Mammary epithelial cell (primary cell): ENCODE measurements at regions not wholly inside any gene's neighbourhood (a gene's known extent, or its start where the extent isn't known, plus 50 kb on each side); places are given as distances from the start of the nearest gene placed in this dataset.

Experiments
- EZH2 ChIP-seq: IDR thresholded peaks from 2 replicates; pipeline ENCODE4 v1.6.1; 2012; ENCODE audit warnings: low read length, inconsistent platforms, borderline replicate concordance
- TF ChIP-seq, protein P1 (sequence below), 2 donors: IDR thresholded peaks in 1 of 2; conservative IDR thresholded peaks in 1 of 2; 2 replicates each; pipeline ENCODE4 v1.5.1; 2011 to 2012; ENCODE audit warnings: inconsistent platforms in 2 of 2, low read length in 2 of 2, mild to moderate bottlenecking in 2 of 2, control low read depth in 1 of 2, low read depth in 1 of 2; ENCODE audit not compliant: insufficient read depth in 1 of 2; ENCODE audit errors: extremely low read depth in 1 of 2

DNA sequence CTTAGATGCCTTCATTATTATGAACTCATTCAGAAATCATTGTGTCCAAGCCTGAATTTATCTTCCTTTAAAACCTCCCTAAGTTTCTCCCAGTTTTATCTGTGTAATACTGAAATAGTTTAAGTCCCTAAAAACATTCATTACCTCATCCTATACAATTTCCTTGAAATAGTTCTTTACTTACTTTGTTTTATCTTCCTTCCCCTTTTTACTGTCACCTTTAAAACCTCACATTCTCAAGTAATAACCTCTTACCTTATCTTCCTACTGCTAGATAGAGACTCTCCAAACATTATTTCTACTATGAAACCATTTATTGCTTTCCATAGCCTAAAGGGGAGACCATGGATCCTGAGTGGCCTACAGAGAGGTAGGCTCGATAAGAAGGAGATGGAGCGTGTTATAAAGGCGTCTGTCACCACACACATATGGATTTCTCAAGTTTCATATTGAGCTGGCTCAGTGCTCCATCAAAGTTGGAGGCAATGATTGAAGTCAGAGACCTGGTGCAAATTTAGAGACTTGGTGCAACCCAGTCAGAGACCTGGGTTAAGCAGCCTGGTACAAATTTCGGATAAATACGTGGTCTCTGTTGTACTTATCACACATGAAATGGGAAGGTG is 140.4 kb downstream of the NFKBIZ start:
- TF ChIP-seq, protein P1, sequence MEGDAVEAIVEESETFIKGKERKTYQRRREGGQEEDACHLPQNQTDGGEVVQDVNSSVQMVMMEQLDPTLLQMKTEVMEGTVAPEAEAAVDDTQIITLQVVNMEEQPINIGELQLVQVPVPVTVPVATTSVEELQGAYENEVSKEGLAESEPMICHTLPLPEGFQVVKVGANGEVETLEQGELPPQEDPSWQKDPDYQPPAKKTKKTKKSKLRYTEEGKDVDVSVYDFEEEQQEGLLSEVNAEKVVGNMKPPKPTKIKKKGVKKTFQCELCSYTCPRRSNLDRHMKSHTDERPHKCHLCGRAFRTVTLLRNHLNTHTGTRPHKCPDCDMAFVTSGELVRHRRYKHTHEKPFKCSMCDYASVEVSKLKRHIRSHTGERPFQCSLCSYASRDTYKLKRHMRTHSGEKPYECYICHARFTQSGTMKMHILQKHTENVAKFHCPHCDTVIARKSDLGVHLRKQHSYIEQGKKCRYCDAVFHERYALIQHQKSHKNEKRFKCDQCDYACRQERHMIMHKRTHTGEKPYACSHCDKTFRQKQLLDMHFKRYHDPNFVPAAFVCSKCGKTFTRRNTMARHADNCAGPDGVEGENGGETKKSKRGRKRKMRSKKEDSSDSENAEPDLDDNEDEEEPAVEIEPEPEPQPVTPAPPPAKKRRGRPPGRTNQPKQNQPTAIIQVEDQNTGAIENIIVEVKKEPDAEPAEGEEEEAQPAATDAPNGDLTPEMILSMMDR (conservative IDR thresholded peaks at IDR 0.05 in 1 of 2, IDR thresholded peaks at IDR 0.05 in 1 of 2; ENCODE audit: extremely low read depth in 1 of 2, insufficient read depth in 1 of 2, low read depth in 1 of 2, low read length in 2 of 2), result no peak
- no peak for TF ChIP-seq EZH2
